Erythroblast (primary cell): ENCODE measurements at regions not wholly inside any gene's neighbourhood (a gene's known extent, or its start where the extent isn't known, plus 50 kb on each side); places are given as distances from the start of the nearest gene placed in this dataset.

Source experiments
- DNase-seq, 2 experiments: peaks; one replicate each; lab custom pipeline; 2025; lab: John Stamatoyannopoulos, UW
- GATA1 ChIP-seq: IDR thresholded peaks from 2 replicates; pipeline ENCODE4 v1.6.1; 2011; ENCODE audit warnings: low read depth, mild to moderate bottlenecking, control low read depth, low read length, moderate library complexity
- POLR2A ChIP-seq: IDR thresholded peaks from 2 replicates; pipeline ENCODE4 v1.6.1; 2011; ENCODE audit warnings: mild to moderate bottlenecking, low read length

DNA sequence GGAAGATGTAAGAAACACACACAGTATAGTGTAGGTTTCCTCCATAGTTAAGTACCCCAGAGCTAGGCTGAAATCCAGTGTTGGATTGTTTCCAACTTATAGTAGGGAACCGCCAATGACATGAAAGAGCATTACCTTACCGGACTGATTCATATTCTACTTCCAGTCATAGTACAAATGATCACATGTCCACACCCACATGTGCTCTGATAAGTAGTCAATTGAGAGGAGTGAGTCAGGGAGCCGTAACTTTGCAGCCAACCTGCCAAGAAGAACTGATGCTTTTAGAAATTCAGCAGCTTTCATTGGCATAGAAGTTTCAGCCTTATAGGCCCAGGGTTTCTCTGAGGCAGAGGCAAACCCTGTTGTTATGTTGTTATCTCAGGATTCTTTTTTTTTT lies 240.6 kb downstream of the ETS1 start:
- TF ChIP-seq POLR2A, result no peak
- TF ChIP-seq GATA1, result no peak
- no peak for DNase-seq

DNA sequence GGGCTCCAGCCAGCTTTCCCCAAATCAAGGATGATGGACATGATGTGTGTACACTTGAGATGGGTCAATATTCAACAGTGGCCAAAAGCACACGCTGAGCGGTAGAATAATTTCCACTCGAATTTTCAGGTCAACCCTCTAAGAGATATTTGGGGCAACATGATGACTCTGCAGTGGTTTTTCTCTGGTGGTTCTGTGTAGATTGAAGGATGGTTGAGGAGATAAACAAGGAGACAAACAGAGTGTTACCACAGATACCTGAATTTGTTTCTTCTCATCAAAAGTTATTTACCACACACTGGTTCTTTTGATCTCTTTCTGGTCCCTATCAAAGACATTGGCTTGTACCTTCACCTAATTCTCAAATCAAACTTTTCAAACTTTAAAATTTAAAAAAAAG lies 242.0 kb downstream of the ETS1 start:
- TF ChIP-seq POLR2A (no peak), GATA1 (no peak)
- DNase-seq, result no peak

DNA sequence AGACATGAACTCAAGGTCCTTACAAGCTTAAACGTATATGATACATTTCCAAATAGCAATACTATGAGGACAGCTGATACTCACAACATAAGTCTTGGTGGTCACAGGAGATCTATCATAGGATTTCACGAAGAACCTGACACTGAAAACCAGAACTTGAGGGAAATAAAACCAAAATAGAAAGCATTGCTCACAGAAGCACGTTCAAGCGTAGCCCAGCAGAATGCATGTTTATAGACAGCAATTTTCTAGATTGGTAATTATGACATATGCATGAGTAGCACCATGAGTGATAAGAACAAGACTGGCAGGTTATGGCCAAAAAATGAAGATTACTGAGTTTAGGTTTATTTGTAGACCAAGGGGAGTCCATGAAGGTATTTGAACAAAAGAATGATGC lies 243.5 kb downstream of the ETS1 start:
- DNase-seq, result no peak
- no peak for TF ChIP-seq GATA1
- TF ChIP-seq POLR2A, result no peak

DNA sequence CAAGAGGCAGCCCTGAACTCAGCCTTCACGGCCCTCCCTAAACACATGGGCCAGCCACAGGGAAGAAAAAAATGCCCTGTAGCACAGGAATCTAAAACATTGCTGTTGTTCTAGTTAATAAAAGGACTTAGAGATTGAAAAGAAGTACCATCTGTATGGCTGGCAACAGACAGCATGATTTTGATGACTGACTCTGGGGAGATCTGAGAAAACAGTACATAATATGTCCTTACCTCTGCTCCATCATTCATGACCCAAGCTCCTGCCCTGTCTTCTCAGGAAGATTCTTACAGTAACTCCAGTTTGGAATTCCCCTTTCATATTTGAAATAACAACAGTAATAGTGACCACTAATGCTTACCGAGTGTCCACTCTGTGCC lies 244.2 kb downstream of the ETS1 start:
- TF ChIP-seq GATA1 (no peak), POLR2A (no peak)
- no peak for DNase-seq

DNA sequence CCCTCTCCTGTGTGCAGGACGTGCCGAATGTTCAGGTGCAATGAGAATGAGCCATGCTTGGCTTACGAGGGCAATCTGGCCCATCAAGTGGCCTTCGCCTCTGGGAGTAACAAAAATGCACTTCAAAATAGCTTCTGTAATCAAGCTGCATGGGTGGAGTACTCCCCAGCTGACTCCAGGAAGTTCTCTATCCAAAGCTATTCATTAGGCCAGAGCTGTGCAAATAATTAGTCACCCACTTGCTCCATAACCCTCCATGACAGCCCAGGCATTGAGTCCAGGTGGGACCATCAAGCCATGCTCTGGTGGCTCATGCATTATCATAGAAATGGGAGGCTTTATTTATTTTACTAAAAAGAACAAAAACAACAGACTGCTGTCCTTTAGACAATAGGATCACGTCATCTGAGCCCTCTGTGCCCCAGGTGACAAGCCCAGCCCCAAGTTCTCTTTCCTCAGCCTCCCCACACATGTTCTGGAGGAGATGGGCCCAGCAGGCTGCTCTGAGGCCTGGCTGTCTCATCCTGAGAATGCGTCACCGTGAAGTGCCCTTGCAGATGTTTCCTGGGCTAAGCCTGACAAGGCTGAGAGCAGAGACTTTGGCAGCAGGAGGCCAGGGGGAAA lies 244.7 kb downstream of the ETS1 start:
- TF ChIP-seq POLR2A, result no peak
- no peak for TF ChIP-seq GATA1
- no peak for DNase-seq

DNA sequence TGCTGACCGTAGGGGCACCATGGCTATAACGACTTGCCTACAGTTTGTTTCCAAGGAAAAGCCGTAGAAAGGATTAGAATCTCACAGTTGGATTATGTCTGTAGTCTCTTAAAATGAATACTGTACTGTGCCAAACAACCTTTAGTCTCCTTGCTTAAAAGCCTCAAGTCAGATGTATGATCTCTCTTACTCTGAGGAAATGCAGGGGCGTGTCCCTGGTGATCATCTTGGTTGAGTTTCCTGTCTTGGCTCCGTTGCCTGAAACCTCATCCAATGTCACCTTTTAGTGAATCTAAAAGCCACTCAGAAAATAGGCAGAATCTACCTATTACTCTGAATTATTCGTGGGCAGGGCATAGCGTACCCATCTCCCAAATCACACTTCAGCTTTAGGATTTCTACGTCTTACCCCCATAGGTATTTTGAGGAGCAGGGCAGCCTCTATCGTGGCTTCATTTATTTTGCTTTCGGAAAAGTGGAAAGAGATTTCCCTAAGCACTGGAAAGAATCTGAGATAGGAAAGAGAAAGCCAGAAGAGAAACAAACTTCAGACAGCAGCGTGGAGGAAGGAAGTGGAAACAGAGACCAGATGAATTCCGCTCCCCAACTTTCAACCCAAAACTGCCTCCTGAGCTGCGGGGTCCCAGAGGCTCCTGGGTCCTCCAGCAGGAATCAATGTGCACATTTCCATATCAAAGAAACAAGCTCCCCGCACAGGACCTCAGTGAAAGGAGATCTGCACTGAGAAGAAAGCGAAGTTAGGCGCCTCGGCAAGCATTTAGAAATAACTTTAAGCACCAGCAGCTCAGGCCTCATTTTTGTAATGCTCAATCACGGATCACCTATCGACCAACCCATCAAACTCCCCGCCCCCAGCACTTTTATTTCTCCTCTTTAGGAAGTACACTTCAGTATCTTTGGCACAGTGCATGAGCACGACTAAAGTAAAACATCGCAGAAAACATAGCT lies 245.8 kb downstream of the ETS1 start:
- TF ChIP-seq POLR2A (no peak), GATA1 (no peak)
- no peak for DNase-seq

DNA sequence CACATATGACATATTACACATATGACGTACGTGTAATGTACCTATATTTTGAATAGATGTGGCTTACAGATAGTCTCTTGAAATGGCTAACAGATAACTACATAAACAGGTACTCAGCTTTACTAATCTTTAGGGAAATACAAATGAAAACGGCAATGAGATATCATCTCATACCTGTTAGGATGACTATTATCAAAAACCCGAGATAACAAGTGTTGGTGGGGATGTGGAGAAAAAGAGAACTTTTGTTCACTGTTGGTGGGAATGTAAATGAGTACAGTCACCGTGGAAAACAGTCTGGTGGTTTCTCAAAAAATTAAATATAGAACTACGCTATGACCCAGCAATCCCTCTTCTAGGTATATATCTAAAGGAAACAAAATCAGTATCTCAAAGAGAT lies 247.6 kb downstream of the ETS1 start:
- DNase-seq, result no peak
- no peak for TF ChIP-seq GATA1
- no peak for TF ChIP-seq POLR2A

DNA sequence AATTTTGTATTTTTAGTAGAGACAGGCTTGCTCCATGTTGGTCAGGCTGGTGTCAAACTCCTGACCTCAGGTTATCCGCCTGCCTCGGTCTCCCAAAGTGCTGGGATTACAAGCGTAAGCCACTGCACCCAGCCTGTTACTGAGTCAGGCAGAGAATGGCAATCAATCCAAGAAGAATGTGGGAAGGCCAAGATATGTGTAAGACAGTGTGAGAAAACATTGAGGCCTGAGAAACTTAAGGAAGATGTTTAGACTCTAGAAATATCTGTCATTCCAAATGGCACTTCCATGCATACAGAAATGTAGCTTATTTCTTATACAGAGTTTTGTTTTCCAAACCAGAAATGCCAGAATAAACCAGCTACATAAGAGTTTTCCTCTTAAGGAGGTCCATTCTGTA lies 248.5 kb downstream of the ETS1 start:
- no peak for DNase-seq
- TF ChIP-seq POLR2A (no peak), GATA1 (no peak)

DNA sequence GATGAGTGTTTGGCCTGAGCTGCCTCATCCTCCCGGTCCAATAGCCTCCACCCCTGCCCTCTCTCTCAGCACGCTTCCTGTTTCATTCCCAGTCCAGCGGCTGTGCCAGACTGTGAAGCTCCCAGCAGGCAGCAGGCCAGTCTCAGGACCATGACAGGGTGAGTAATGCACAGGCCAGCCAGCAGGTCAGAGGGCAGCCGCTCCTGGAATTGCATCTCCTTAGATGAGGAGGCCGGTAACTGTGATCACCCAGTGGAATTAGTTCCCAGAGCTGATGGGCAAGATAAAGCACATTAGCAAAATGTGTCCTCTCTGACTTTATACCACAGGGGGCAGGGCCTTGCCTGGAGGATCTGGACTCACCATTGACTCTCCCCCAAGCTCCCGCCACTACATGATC lies 251.2 kb downstream of the ETS1 start:
- DNase-seq, result no peak
- TF ChIP-seq POLR2A (no peak), GATA1 (no peak)

DNA sequence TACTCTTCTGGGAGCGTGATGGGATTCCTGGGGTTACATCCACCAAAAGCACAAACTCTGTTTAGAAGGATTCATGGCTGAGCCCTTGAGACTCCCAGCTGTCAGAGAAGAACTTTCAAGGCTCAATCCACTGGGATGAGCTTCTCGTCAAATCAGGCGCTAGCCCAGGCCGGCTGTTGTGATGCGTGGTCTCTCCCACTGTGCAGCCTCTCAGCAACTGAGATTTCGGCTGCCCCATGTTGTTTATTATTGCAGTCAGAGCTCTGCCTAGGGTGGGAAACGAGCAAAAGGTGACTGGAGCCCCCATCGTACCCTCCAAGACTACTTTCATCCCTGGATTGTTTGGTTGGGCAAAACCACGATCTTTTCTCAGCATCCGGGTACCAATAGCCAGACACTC lies 251.6 kb downstream of the ETS1 start:
- TF ChIP-seq GATA1 (no peak), POLR2A (no peak)

DNA sequence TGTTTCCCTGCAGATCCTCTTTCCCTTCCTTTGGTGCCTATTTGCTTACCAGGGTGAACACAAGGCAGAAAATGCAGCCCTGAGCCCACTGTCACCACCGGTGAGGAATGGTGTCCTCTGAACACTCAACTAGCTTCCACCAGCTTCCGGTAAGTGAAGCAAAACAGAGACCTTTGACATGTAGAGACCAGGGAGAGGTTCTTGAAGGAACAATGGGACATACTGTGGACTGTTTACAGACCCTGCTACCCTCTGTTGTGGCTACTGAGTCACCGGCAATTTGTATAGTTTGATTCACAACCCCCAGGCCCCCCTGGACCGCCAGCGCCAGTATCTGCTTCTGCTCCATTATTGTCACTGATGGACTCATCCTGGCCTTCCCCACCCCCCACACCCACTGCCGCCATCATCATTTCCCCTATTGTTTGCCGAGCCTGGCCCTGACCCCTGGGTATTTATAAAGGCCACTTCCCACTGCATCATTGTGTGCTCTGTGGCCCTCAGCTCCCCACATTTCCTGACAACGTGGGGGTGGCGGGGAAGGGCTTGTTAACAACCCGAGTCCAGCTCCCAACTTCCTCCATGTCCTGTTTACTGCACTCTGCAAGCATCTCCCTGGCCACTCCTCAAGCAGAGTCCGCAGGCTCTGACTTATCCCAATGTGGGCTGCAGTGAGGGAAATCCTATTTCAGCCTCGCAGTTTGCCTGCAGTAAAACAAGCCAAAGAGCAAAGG lies 252.9 kb downstream of the ETS1 start:
- no peak for TF ChIP-seq GATA1
- no peak for TF ChIP-seq POLR2A
- no peak for DNase-seq

More for the DNA sequence above, 251.6 kb downstream of the ETS1 start:
- no peak for DNase-seq

DNA sequence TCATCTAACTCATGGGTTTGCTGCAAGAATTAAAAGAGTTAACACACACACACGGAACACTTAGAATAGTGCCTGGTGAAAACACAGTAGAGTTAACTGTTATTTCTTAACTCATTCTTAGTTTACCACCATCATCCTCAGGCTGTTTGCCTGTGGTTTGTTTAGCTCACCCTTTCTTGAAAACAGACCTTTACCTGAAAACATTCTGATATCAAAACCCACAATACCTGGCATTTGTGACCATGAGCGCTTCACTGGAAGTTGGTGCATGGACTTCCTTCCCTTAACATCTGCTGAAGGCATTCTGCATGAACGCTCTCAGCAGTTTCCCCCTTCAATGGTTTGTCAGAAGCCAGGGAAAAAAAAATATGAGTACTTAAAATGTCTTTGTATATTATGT lies 256.0 kb downstream of the ETS1 start:
- no peak for DNase-seq
- TF ChIP-seq POLR2A (no peak), GATA1 (no peak)

DNA sequence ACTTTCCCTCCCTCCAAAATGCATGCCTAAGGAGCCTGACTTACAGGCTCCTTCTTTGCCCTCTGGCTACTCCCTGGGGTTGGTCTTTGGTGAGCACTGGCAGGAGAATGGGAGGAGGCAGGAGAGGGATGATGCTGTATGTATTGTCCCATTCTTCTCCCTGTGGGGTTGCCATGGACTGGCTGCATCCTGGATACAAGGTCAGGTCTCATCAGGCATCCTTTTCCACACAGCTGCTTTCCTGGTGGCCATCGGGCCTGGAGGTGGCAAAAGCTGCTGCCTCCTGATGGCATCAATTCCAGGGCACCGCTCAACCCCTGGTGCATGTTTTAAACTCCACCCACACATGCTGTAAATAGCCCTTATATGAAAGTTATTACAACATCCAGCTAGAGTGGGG lies 257.2 kb downstream of the ETS1 start:
- no peak for TF ChIP-seq POLR2A
- no peak for TF ChIP-seq GATA1

More for the DNA sequence above, 257.2 kb downstream of the ETS1 start:
- no peak for DNase-seq
